Nucleus accumbens (tissue), 56 donors: ENCODE measurements at regions not wholly inside any gene's neighbourhood (a gene's known extent, or its start where the extent isn't known, plus 50 kb on each side); places are given as distances from the start of the nearest gene placed in this dataset.
"Not testable (repeated sequence)": the region's sequence is repeated elsewhere in the genome, so short reads cannot be mapped to it uniquely, and the experiment has no call there.

Experiments
- DNase-seq, 56 donors: peaks; one replicate each; lab custom pipeline; 2025; lab: John Stamatoyannopoulos, UW

- not testable (repeated sequence) for DNase-seq
These were observed 178.2 kb upstream of the ZNG1F start for GRCh38 chr9:41367301-41367700.

DNA sequence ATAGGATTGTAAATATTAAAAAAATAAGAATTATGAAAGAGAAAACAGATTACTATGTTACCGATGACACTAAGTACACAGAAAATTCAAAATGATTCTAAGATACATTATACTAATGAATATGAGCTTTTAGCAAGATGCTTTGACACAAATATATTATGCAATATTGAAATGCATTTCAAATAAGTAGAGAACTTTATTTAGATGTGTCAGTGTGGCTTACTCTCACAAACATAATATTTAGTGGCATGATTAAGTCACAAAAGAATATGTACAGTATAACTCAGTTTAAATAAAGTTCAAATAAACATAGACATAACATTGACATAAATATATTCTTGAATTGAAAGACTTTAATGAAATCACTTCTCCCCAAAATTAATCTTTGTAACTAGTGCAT, 172.7 kb upstream of the ZNG1F start:
- DNase-seq = not testable (repeated sequence)

DNA sequence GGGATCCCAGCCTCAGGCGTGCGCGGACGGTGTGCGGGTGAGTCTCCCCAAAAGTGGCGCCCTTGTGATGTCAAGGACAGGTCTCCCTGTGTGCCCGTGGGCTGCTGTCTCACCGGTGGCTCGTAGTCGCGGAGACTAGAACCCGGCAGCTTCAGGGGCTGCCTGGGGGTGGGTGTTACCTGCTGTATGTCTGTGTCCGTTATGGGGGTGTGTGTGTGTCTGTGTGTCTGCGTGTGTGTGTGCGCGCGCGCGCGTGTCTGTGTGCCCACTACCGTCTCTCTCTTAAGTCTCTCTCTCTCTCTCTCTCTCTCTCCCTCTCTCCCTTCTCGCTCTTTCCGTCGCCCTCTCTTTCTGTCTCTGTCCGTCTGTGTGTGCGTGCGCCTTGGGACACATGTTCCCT, 170.0 kb upstream of the ZNG1F start:
- DNase-seq = peak in 16 of 56 donors; percentile 3 to 60 (median 40)

- DNase-seq = peak in 48 of 56 donors; percentile 1 to 90 (median 68)
These were observed 169.6 kb upstream of the ZNG1F start for GRCh38 chr9:41358682-41359081.

DNA sequence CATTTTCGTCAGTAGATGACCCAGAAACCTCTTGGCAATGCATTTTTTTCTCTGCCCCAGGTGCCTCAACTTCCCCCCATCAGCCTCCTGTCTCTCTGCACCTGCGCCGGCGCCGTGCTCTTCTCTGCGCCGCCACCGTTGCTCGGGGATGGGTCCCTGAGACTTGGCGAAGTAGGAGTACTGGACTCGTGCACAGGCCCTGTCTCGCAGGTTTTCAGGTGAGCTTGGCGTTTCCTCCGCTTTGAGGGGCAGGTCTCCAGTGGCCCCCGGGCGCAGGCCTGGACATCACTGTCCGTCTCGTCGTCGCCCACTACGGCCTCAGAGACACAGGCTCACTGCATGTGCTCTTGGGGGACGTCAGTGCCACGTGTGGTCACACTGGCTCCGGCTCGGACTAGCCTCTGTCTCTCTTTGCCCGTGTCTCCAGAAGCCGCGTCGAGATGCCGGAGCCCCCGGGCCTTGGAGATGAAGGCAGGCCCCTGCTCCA, 168.8 kb upstream of the ZNG1F start:
- peak in 5 of 56 donors; percentile 8 to 32 (median 20) for DNase-seq

DNA sequence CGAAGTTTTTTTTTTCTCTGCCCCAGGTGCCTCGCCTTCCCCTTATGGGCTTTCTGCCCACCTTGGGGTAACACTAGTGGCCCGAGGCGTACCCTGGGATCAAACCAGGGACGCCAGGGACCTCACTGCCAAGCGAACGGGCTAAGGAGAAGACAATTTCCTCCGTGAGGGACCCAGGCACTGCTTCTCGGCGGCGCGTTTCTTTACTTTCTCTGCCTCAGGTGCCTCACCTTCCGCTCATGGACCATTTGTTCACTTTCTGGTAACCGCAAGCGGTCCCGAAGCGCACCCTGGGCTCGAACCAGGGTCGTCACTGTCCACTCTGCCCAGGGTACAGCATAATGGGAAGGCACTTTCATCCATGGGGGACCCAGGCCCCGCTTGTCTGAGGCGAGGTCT, 168.2 kb upstream of the ZNG1F start:
- DNase-seq = not testable (repeated sequence)

DNA sequence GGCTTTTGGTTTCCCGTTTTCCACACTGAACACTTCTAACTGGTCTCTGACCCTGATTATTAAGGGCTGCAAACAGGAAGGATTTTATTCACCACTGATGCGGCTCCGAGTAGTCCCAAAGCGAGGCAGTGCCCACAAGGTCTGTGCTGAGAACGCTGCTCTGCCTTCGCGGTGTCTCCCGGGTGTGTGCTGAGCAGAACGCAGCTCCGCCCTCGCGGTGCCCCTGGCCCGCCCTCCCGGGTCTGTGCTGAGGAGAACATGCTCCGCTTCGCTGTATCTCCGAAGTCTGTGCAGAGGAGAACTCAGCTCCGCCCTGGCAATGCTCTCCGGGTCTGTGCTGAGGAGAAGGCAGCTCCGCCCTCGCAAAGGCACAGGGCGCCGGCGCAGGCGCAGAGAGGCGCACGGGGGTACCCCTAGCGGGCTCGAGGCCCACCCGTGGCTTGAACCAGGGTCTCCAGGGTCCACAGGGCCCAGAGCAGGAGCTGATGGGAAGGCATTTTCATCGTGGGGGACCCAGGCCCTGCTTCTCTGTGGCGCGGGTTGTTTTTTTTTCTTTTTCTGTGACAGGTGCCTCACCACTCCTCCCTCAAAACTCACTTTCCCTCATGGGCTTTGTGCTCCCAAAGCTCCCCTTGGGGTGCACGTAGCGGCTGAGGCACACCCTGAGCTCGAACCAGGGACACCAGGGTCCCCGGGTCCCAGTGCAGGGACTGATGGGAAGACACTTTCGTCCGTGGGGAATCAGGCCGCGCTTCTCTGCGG, 167.7 kb upstream of the ZNG1F start:
- DNase-seq = peak in 26 of 56 donors; percentile 9 to 86 (median 50)

- DNase-seq = not testable (repeated sequence)
These were observed 166.8 kb upstream of the ZNG1F start for GRCh38 chr9:41355712-41356450.

GRCh38 chr9:41354978-41355377, 165.9 kb upstream of the ZNG1F start:
- DNase-seq = not testable (repeated sequence)

GRCh38 chr9:41354060-41354934, 165.2 kb upstream of the ZNG1F start:
- not testable (repeated sequence) for DNase-seq

GRCh38 chr9:41353026-41353425, 163.9 kb upstream of the ZNG1F start:
- not testable (repeated sequence) for DNase-seq

GRCh38 chr9:41352390-41352789, 163.3 kb upstream of the ZNG1F start:
- not testable (repeated sequence) for DNase-seq

- DNase-seq = not testable (repeated sequence)
These were observed 158.8 kb upstream of the ZNG1F start for GRCh38 chr9:41347893-41348292.

GRCh38 chr9:41332562-41332961, 143.4 kb upstream of the ZNG1F start:
- not testable (repeated sequence) for DNase-seq

DNA sequence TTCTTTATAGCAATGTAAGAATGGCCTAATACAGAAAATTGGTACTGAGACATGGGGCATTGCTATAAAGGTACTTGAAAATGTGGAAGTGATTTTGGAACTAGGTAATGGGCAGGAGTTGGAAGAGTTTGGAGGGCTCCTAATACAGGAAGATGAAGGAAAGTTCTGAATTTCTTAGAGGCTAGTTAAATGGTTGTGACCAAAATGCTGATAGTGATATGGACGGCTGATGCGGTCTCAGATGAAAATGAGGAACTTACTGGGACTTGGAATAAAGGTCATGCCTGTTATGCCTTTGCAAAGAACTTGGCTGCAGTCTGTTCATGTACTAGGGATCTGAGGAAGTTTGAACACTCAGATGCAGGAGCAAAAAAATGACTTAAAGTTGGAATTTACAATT, 132.2 kb upstream of the ZNG1F start:
- not testable (repeated sequence) for DNase-seq

- not testable (repeated sequence) for DNase-seq
These were observed 119.8 kb upstream of the ZNG1F start for GRCh38 chr9:41308953-41309352.

GRCh38 chr9:41285744-41286143, 96.6 kb upstream of the ZNG1F start:
- not testable (repeated sequence) for DNase-seq

DNA sequence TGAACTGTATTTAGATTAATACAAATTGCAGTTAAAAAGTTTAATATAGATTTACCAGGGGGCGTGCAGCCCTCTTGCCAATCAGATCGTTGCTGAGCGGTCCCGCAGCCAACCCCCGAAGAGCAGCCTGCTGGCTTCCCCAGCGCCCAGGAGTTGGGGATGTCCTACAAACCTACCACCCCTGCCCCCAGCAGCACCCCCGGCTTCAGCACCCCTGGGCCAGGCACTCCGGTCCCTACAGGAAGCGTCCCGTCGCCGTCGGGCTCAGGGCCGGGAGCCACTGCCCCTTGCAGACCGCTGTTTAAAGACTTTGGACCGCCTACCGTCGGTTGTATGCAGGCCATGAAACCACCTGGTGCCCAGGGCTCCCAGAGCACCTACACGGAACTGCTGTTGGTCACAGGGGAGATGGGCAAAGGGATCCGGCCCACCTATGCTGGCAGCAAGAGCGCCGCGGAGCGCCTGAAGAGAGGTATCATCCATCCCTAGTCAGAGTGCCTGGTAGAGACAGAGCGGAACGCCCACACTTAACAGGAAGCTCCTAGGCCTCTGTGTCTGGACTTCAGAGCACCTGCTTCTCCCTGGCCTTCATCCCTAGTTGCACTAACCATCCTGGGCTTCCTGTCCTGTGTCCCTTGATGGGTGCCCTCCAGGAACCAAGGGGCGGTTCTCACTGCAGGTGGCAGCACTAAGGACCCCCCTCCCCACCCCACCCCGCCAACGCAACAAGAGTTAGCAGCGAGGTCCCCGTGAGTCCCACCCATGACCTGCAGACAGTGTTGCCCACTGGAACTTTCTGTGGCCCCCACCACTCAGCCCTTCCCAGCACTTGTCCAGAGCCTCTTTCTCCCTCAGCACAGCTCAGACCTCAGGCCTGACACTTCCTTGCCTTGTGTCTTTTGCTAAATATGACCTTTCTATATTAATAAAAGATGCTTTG, 91.5 kb upstream of the ZNG1F start:
- not testable (repeated sequence) for DNase-seq

GRCh38 chr9:41279437-41279836, 90.3 kb upstream of the ZNG1F start:
- not testable (repeated sequence) for DNase-seq
